ENCODE measurements at regions not wholly inside any gene's neighbourhood (a gene's known extent, or its start where the extent isn't known, plus 50 kb on each side); places are given as distances from the start of the nearest gene placed in this dataset.

GRCh38 chr17:33639103-33639880 lies 346.2 kb upstream of the ASIC2 start:
- no peak for DNase-seq (ENCODE audit: low read depth, low spot score)

DNA sequence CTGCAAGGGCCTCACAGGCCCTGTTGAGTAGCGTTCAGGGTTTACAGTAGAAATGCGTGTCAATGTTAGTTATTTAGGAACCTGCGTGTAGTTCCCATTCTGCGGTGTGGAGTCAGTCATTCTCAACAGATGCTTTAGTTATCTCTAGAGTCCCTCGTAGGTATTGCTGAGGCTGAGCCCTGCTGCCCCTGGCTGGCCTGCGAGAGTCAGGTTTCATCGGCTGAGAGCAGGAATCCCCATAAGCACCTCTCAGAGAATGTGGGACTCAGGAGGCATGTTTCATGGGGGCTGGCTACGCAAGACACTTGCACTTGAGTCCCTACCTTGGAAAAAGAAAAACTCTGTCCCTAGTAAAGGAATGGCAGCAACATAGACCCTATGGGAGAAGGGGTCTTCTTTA lies 347.5 kb upstream of the ASIC2 start:
- no peak for DNase-seq (ENCODE audit: low read depth, low spot score)

GRCh38 chr17:33642002-33642401 lies 348.9 kb upstream of the ASIC2 start:
- DNase-seq (ENCODE audit: low read depth, low spot score) = no peak

DNA sequence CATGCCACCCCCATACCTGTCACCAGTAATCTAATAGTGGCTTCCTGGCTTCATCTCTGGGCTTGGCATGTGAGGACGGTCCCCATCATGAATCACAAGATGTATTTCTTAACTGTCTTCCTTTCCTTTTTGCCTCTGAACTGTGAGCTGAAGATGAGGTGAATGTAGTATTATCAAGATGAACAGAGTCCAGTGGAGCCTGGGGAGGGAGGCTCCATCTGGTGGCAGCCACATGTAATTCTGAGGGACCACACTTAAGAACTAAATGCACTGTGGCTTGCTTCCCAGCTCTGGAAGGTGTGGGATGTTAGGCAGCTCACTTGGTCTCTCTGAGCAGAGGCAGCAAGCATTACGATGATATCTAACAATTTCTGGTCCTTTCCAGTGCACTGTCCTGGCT lies 354.9 kb upstream of the ASIC2 start:
- no peak for DNase-seq (ENCODE audit: low read depth, low spot score)

DNA sequence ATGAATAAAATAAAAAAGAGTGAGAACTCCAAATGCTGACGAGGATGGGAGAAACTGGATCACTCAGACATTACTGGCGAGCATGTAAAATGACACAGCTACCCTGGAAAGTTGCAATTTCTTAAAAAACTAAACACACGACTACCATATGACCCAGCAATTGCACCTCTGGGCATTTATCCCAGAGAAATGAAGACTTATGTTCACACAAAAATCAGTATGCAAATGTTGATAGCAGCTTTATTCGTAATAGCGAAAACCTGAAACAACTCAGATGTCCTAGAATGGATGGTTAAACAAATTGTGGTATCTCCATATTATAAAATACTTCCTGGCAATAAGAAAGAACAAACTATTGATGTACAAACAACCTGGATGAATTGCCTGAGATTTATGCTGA lies 357.2 kb upstream of the ASIC2 start:
- DNase-seq (ENCODE audit: low read depth, low spot score) = no peak

DNA sequence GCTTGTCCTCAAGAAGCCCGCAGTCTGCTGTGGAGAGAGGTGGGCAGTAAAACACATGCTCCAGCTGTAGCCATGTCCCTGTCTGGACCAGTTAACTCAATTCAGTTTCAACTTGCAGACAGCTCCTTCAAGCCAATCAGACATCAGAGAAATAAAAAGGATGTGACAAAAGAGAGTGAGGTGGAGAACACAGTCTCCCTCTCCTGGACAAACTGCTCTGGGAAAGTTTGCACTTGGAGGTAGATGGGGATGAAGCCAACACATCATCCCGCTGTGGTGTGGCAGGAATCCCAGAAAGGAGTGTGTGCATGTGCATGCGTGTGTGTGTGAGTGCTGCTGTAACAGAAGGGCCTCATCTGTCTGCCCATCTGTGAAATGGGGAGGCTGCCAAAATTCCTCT lies 358.6 kb upstream of the ASIC2 start:
- DNase-seq (ENCODE audit: low read depth, low spot score) = no peak

DNA sequence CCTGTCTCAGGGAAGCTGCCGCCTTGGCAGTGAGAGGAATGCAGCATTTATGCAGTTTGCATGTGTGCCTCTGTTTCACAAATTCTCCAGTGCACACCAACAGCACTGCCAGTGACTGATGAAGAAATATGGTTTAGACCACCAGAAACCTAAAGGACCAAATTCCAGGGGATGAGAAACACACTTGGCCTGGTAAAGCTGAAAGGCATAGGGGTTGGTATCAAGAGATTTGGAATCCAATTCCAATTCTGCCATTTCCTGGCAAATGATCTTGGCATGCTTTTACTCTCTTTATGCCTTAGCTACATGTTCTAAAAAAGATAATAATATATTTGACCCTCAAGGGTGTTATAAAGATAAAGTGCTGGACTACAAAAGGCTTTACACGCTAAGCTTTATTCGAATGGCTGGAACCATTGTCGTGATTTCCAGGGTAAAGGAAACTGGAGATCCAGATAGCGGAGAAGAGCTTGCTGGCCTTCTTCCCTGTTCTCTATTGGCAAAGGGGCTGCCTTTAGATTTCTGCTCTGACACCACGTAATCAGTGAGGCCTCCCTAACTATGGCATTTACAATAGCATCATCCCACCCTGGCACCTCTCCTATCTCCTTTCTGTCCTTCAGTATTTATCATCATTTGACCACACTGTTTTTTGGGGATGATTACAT lies 359.8 kb upstream of the ASIC2 start:
- DNase-seq (ENCODE audit: low read depth, low spot score) = no peak

DNA sequence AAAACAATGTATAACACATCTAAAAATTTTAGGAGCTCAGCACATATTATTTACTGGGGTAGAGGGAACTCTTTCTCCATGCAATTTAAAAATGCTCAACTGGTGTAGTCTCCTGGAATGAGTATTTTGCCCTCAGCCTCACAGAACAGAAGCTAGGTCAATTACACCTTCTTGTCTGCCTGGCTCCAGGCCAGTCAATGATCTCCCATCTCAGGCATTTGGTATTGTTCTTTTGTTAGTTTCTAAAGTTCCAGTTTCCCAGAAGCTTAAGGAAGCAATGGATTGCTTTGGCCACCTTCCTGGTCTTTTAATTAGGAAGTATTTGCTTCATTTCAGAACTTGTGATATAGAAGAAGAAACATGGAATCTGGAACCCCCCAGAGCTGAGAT lies 360.3 kb upstream of the ASIC2 start:
- DNase-seq (ENCODE audit: low read depth, low spot score) = no peak

- no peak for DNase-seq (ENCODE audit: low read depth, low spot score)
These were observed 364.1 kb upstream of the ASIC2 start for GRCh38 chr17:33657181-33657580.

DNA sequence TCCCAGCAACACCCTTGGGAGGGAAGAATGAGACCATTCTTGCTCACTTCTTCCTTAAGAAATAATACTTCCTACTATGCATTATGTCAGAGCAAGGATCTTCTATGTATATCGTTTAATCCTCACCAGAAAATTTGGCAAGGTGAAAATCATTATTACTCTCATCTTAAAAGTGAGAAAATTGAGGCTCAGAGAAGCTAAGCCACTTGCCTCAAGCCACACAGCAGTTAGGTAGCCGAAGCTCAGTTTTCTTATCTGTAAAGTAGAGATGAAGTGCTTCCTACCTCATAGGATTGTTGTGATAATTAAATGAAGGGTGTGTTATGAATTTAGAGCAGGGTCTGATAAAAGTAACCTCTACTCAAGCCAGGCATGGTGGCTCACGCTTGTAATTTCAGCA lies 368.9 kb upstream of the ASIC2 start:
- no peak for DNase-seq (ENCODE audit: low read depth, low spot score)

DNA sequence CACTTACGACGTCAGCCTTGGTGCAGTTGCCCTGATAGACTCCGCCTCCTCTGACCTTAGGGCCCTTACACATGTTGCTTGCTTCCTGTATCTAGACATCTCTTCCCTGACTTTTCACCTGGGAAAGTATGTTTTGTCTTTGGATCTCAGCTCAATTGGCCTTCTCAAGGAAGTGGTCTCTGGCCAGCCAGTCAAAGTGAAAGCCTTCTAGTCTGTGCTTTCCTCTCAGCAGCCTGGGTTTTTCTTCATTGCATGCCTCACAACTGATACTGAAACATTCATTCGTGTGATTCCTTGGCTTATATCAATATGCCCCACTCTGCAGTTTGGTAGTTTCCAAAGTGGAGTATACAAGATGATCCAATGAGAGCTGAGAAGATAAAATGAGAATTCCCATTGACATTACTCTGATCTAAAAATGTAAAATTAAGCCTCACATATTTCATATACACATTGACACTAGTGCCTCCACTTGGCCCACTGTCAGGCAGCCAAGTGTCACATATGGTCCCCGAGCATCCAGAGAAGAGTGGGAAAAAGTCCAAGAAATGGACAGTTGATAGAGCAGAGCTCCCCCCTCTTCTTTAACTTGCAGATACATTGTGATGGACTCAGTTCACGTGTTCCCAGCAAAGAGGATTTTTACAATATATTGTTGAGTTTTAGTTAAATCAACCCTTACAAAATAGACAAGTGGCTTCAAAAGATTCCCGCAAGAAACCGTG lies 371.2 kb upstream of the ASIC2 start:
- DNase-seq (ENCODE audit: low read depth, low spot score) = no peak

DNA sequence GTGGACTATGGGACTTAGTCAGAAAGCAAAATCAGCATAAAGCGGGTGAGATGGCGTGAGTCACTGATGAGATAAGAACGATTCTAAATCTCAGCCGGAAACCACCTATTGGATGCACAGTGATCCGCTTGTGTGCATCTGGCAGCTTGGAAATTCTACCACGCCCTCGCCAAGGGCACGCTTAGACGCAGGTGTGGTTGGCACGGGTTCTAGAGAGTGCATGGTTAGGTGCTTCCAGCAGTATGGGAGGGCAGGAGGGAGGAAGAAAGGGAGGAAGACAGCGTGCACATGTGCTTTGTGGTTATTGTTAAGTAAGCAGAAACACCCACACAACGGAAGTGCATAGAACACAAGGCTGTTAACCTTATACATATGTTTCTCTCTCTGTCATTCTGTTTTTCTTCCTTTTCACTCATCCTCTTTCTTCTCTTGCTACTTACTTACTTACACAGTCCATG lies 374.0 kb upstream of the ASIC2 start:
- no peak for DNase-seq (ENCODE audit: low read depth, low spot score)

GRCh38 chr17:33667671-33668070 lies 374.6 kb upstream of the ASIC2 start:
- DNase-seq (ENCODE audit: low read depth, low spot score) = no peak

DNA sequence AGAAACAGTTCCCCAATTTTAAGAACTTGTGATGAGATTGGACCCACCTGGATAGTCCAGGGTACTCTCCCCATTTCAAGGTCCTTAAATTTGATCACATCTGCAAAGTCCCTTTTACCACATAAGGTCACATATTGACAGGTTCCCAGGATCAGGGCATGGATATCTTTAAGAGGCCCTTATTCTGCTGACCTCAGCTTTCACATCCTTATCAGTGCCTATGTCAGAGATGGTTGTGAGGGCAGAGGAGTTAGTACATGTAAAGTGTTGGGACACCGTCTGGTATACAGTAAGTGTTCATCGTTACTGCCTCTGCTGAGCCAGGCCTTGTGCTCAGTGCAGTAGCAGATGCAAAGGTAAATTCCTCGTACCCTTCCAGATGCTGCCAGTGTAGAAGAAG lies 375.4 kb upstream of the ASIC2 start:
- no peak for DNase-seq (ENCODE audit: low read depth, low spot score)

DNA sequence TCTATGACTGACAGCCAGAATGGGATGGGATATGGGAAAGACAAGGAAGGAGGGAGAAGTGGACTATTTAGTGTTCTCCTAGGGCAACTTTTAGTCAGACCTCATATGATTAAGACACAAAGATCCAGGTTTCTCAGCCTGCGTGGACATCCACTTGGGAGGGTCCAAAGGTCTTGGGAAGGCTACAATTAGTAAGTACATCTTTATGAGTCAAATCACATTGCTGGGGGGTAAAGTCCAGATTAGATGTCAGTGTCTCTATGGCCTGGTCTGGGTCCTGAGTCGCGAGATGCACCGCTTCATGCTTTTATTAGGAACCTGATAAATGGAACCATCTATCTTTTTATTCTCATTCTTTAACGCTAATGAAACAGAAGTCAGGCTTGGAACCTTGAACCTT lies 378.4 kb upstream of the ASIC2 start:
- no peak for DNase-seq (ENCODE audit: low read depth, low spot score)

DNA sequence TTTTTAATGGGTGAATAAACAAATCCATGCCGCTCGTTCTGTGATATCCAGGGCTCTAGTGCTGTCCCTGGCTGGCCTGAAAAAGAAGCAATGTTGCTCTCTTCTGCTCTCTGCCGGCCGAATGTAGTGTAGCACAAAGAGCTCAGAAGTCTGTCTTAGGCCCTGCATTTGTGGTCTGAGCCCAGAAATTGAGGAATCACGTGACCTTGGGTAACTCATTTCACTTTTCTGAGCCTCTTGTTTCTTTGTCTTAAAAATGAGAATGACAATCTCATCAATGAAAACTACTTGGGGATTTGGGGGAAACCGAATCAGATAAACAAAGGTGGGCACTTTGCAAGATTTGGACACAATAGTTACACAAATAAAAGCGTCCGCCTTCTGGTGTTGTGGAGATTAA lies 381.6 kb upstream of the ASIC2 start:
- DNase-seq (ENCODE audit: low read depth, low spot score) = no peak

DNA sequence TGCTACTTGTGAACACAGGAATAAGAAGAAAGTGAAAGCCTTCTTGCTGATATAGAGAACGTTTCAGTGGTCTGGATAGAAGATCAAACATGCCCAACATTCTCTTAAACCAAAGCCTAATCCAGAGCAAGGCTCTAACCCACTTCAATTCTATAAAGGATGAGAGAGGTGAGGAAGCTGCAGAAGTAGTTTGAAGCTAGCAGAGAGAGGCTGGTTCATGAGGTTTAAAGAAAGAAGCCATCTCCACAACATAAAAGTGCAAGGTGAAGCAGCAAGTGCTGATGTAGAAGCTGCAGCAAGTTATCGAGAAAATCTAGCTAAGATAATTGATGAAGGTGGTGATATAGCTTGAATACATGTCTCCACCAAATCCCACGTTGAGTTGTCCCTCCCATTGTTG lies 383.3 kb upstream of the ASIC2 start:
- no peak for DNase-seq (ENCODE audit: low read depth, low spot score)

- no peak for DNase-seq (ENCODE audit: low read depth, low spot score)
These were observed 386.5 kb upstream of the ASIC2 start for GRCh38 chr17:33679595-33679994.

DNA sequence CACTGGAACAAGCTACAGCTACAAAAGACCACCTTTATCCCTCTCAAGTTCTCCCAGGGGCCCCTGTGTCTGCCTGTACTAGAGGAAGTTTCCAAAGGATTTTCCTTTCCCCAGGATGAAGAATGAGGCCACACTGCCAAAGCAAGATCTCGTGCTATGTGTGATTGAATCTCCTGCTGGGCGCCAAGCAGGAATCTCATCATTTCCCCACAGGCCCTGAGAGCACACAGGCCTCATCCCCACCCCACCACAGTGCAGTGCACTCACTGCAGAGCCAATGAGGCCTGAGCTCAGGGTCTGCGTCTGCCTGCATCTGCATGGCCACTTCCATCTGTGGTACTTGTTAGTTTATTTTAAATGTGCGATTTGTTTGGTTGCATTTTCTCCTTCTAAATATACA lies 387.4 kb upstream of the ASIC2 start:
- DNase-seq (ENCODE audit: low read depth, low spot score) = no peak

DNA sequence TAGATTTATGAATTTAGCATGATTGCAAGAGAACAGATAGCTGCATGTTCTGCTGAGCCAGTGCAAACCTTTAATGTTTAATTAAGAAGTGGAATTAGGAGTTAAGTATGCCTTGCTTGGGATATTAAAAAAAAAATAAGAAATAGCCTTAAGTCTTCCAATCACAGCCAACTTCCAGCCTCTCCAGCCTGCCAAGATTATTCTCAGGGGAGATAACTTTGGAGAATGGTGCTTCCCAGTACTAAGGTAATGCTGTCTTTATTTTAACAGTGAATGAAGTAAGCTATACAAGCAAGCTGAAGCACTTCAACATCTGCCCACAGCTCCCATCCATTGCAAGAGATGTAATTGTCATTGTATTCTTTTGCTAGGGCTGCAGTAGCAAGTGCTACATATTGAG lies 389.5 kb upstream of the ASIC2 start:
- DNase-seq (ENCODE audit: low read depth, low spot score) = no peak

GRCh38 chr17:33684735-33685134 lies 391.6 kb upstream of the ASIC2 start:
- DNase-seq (ENCODE audit: low read depth, low spot score) = no peak

DNA sequence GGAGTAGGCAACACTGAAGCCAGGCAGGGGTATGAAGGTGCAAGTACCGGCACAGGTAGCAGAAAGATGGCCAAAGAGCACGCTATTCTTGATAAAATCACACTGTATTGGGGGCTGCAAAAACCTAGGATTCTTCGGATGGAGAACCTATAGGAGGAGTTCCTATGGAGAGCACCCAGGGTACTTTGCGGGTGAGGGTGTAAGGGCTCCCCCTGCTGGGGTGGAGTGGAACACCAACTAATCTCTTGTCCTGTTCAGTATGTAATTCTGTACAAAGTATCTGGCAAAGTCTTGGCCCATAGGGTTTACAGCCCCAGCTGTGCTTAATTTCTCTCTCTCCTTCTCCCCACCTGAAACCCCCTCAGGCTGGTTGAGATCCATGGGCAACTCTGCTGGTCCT lies 393.1 kb upstream of the ASIC2 start:
- no peak for DNase-seq (ENCODE audit: low read depth, low spot score)

DNA sequence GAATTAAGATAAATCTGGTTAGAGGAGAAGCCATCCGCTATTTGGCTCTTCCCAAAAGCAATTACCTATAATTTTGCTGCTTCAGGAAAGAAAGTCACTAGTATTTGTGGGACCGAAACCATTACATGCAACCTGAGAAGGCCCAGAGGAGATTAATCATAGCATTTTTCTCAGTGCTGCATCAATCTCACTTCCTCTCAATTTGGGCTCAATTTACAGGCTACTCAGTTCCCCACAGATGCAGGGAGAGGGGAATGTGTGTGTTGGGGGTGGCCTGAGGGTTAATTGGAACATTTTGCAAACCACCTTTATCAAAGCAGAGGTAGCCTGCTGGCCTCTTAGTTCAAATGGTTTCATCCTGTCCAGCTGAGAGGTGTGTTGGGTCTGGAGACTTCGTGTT lies 394.7 kb upstream of the ASIC2 start:
- DNase-seq (ENCODE audit: low read depth, low spot score) = no peak

Data from pulmonary artery endothelial cell (primary cell).